GM10248 (cell line): ENCODE measurements at regions not wholly inside any gene's neighbourhood (a gene's known extent, or its start where the extent isn't known, plus 50 kb on each side); places are given as distances from the start of the nearest gene placed in this dataset.

Experiments used
- CTCF ChIA-PET: fragments of 300-600 bp; sonication (Branson Sonifier 250); formaldehyde crosslinking; extraction: SDS; loops from one replicate; lab custom pipeline; 2021; ENCODE audit warnings: antibody characterized with exemption; lab: Yijun Ruan, JAX
- POLR2A ChIA-PET: fragments of 350-650 bp; sonication (Branson Sonifier 250); formaldehyde crosslinking; extraction: SDS; loops from one replicate; lab custom pipeline; 2020; ENCODE audit warnings: antibody characterized with exemption; lab: Yijun Ruan, JAX
- DNase-seq: peaks from one replicate; pipeline ENCODE4 v3.0.0; 2012; ENCODE audit errors: extremely low spot score
- TF ChIP-seq, protein P1 (sequence below): IDR thresholded peaks from 2 replicates; pipeline ENCODE4 v1.5.1; 2012; ENCODE audit warnings: mild to moderate bottlenecking, low read depth; ENCODE audit errors: extremely low read depth, missing control alignments, control extremely low read depth

DNA sequence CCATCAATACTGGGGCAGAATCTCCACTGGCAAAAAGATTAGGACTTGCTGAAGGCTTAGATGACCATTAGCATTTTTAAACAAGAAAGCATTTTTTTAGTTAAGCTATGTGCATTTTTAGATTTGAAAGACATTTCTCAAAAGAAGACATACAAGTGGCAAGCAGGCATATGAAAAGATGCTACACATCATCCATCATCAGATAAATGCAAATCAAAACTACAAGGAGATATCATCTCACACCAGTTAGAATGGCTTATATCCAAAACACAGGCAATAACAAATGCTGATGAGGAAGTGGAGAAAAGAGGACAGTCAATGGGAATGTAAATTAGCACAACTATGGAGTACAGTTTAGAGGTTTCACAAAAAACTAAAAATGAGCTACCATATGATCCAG, 195.6 kb upstream of the TNC start:
- TF ChIP-seq, protein P1, sequence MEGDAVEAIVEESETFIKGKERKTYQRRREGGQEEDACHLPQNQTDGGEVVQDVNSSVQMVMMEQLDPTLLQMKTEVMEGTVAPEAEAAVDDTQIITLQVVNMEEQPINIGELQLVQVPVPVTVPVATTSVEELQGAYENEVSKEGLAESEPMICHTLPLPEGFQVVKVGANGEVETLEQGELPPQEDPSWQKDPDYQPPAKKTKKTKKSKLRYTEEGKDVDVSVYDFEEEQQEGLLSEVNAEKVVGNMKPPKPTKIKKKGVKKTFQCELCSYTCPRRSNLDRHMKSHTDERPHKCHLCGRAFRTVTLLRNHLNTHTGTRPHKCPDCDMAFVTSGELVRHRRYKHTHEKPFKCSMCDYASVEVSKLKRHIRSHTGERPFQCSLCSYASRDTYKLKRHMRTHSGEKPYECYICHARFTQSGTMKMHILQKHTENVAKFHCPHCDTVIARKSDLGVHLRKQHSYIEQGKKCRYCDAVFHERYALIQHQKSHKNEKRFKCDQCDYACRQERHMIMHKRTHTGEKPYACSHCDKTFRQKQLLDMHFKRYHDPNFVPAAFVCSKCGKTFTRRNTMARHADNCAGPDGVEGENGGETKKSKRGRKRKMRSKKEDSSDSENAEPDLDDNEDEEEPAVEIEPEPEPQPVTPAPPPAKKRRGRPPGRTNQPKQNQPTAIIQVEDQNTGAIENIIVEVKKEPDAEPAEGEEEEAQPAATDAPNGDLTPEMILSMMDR: no peak
- ChIA-PET CTCF (interaction anchor here (0.5 kb wide), 1 partner anchor 175 kb away, joined by 3 read pairs; no protein-coding TSS in a partner anchor), POLR2A (no interaction called here)
- DNase-seq: no peak

DNA sequence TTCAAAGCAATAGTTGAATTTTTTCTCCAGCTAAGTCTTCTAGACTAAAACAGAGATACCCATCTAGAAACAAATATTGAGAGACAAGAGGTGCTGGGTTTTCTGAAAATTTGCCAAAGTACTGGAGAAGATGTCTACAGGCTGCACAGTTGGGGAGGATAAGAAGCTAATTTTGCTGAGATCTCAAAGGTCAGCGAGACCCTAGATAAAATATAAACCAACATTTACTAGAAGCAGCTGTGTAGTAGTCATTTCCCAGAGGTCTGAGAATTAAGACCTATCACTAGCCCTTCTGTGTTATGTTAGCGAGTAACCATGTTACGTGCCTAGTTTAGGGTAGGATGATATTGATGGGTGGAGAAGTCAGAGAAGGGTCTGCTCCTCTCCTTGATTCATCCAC, 208.5 kb upstream of the TNC start:
- CTCF ChIA-PET: no interaction called here
- POLR2A ChIA-PET: no interaction called here
- TF ChIP-seq, protein P1: no peak
- DNase-seq: no peak

DNA sequence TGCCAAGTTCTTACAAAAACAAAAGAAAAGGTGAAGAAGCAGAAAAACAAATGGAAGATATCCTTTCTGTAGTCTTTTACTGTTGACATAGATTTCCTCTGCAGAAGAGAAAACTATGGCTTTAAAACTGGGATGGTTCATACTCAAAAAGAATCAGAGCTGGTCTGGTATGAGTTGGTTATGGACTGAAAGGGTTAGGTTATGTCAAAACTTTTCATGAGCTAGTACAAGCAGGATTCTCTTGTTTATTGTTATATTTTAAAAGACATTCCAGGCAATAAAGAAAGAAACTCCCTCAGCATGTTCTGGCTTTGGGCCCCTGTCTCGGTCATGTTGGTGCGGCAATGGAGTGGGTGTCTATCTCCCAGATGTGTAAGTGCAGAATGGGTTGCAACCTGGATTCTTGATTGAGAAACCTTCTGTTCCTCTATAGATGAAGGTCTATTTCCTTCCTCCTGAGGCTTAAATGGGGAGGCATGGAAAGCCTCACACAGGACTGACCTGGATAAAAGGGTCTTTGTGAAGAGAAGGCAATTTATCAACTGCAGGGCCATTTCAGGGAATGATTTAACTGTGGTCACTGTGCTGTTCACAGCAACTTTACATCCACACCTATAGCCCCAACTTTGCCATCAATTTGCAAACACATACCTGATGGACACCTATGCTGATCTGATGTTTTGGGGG, 209.6 kb upstream of the TNC start:
- POLR2A ChIA-PET: no interaction called here
- CTCF ChIA-PET: interaction anchor here (0.8 to 1.2 kb wide), 3 partner anchors 11 to 16 kb away, joined by 3 to 4 read pairs (median 3); no protein-coding TSS in a partner anchor
- no peak for DNase-seq
- TF ChIP-seq, protein P1: no peak

DNA sequence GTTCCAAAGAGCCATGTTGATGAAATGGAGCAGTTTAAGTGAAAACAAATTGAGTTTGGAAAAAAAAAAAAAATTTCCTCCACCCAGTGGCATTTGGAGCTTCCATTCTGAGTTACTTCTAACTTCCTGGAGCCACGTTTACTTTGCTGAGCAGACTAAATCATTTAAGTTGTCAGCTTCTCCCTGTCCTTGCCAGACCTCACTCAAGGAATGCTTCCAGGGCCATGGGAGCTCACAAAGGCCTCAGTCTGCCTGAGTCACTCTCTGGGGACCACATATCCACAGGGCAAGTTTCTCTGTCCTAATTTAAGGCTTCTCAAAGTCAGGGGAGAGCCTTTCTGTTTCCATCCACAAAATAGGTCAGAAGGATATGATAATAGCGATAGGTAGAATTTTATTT, 210.3 kb upstream of the TNC start:
- ChIA-PET POLR2A (no interaction called here), CTCF (interaction anchor here (1.2 kb wide), 1 partner anchor 11 kb away, joined by 3 read pairs; no protein-coding TSS in a partner anchor)
- no peak for DNase-seq
- TF ChIP-seq, protein P1: no peak

DNA sequence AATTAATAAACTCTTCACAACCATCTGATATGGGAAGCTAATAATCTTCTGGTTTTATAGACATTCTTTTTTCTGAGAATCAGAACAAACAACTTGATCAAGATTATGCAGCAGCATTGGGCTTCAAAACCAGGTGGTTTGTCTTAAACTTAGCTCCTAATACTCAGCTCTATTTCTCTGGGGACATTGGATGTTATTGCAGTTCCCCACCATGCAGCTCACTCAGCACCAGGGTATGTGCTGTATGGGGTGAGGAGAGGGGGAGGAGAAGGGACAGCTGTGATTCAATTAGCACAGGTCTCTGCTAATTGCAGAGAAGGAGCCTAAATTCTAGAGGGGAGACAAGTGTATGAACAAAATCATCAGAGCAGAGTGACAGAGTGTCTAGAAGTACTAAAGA, 210.7 kb upstream of the TNC start:
- no peak for DNase-seq
- CTCF ChIA-PET: interaction anchor here (1.2 kb wide), 1 partner anchor 12 kb away, joined by 3 read pairs; no protein-coding TSS in a partner anchor
- TF ChIP-seq, protein P1: no peak
- POLR2A ChIA-PET: no interaction called here

DNA sequence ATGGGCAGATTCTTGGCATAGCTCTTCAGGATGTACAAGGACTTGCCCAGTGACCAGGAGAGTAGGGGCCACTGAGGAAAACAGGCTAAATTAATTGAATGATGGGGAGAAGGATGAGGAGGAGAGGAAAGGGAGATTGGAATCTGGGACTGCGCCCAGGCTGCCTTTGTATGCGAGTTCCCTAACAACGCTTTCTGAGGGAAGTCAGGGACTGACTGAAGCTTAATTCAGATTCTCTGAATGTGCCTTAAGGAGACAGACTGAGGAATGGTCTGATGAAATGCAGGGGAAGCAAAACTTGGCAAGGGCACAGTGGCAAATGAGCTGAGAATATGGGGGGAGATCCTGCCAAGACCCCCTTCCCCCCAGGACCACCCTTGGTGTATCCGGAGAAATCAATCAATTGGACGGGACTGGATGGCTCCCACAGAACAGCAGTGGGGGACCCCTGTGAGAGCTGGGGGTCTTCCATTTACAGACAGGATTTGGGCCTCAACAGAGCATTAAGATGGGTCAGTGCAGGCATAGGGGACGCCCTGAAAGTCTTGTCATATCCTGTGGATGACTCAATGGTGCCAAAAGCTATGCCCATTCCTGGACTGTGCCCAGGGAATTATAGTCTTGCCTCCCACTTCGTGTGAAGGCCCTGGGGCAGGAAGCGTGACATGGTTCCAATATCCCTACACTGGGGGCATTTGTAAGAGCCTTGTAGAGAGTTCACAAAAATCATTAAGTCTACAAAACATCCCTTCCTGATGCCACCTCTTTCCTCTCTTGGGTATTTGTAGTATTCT, 215.5 kb upstream of the TNC start:
- TF ChIP-seq, protein P1: no peak
- POLR2A ChIA-PET: no interaction called here

More for the DNA sequence above, 215.5 kb upstream of the TNC start:
- DNase-seq: no peak
- CTCF ChIA-PET: interaction anchor here (0.8 to 1.7 kb wide), 5 partner anchors 8 to 175 kb away, joined by 3 to 6 read pairs (median 3); no protein-coding TSS in a partner anchor
